Peyer's patch (tissue), 4 donors: ENCODE measurements at regions not wholly inside any gene's neighbourhood (a gene's known extent, or its start where the extent isn't known, plus 50 kb on each side); places are given as distances from the start of the nearest gene placed in this dataset.
A peak's percentile ranks its signal among the peaks of the same experiment; 100 is the strongest.

Experiments used
- DNase-seq, 3 donors: peaks; one replicate each; pipeline ENCODE4 v3.0.0-alpha.2; 2017 to 2019
- H3K27ac ChIP-seq, 4 donors: fragments of 200-600 bp; sonication (generic); one replicate each; pipeline ENCODE4 v1.5.1; 2016 to 2019
- H3K27me3 ChIP-seq, 2 donors: fragments of 200-600 bp; sonication (generic); one replicate each; pipeline ENCODE4 v1.5.1; 2019
- H3K36me3 ChIP-seq, 3 donors: fragments of 200-600 bp; sonication (generic); one replicate each; pipeline ENCODE4 v1.5.1; 2016 to 2019
- H3K4me1 ChIP-seq, 4 donors: fragments of 200-600 bp; sonication (generic); one replicate each; pipeline ENCODE4 v1.5.1; 2016 to 2019
- H3K4me3 ChIP-seq, 4 donors: fragments of 200-600 bp; sonication (generic); 1 replicate in 3 of 4; 2 replicates in 1 of 4; pipeline ENCODE4 v1.5.1; 2016 to 2019; ENCODE audit warnings: mild to moderate bottlenecking in 1 of 4
- H3K9me3 ChIP-seq, 4 donors: fragments of 200-600 bp; sonication (generic); one replicate each; pipeline ENCODE4 v1.5.1; 2016 to 2019; ENCODE audit warnings: mild to moderate bottlenecking in 1 of 4
- CTCF ChIP-seq, 6 experiments: fragments of 450-650 bp in 4 of 6; fragments of 200-600 bp in 2 of 6; sonication (generic) in 1 of 6; IDR thresholded peaks; one replicate each; pipeline ENCODE4 v1.5.1; 2017 to 2019; ENCODE audit warnings: antibody characterized with exemption in 6 of 6, mild to moderate bottlenecking in 3 of 6, moderate library complexity in 1 of 6
- POLR2A ChIP-seq, 2 donors: fragments of 450-650 bp; IDR thresholded peaks; one replicate each; pipeline ENCODE4 v1.5.1; 2017; ENCODE audit warnings: antibody characterized with exemption in 2 of 2, mild to moderate bottlenecking in 2 of 2, moderate library complexity in 2 of 2

GRCh38 chr13:75222031-75222430 lies 259.9 kb downstream of the TBC1D4 start:
- TF ChIP-seq POLR2A (IDR thresholded peaks at IDR 0.05) (no peak), CTCF (IDR thresholded peaks at IDR 0.05) (no peak)
- H3K36me3 ChIP-seq = no peaks in the 10 kb centered on the region

GRCh38 chr13:75220861-75221260 lies 261.1 kb downstream of the TBC1D4 start:
- Histone ChIP-seq H3K36me3 (no peaks in the 10 kb centered on the region), H3K27ac (no peak overlapping the region), H3K4me3 (no peak overlapping the region), H3K4me1 (no peaks in the 10 kb centered on the region), H3K9me3 (no peaks in the 10 kb centered on the region), H3K27me3 (no peaks in the 10 kb centered on the region)
- DNase-seq = no peak
- TF ChIP-seq POLR2A (IDR thresholded peaks at IDR 0.05) (no peak), CTCF (IDR thresholded peaks at IDR 0.05) (no peak)

More at GRCh38 chr13:75222031-75222430, 259.9 kb downstream of the TBC1D4 start:
- H3K27me3 ChIP-seq = no peaks in the 10 kb centered on the region
- no peak overlapping the region for H3K27ac ChIP-seq
- no peak for DNase-seq
- H3K4me3 ChIP-seq = no peak overlapping the region
- no peaks in the 10 kb centered on the region for H3K9me3 ChIP-seq
- no peaks in the 10 kb centered on the region for H3K4me1 ChIP-seq

DNA sequence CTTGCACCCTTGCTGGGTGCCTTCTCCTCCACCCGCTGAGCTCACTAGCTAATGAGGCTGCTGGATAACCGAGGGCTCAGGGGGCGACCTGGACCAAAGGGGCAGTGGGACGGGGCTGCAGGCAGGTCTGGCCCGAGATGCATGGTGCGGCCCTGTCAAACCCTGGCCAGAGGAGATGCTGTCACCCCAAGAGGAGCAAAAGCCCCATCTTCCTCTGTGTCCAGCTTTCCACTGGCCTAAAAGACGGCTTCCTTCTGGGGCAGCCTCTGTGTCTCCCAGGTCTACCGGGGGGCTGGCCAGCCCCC lies 261.8 kb downstream of the TBC1D4 start:
- Histone ChIP-seq H3K36me3 (no peaks in the 10 kb centered on the region), H3K4me3 (no peak overlapping the region), H3K27me3 (no peaks in the 10 kb centered on the region), H3K9me3 (no peaks in the 10 kb centered on the region), H3K27ac (no peak overlapping the region), H3K4me1 (no peaks in the 10 kb centered on the region)
- DNase-seq = no peak
- no peak for TF ChIP-seq POLR2A (IDR thresholded peaks at IDR 0.05)
- TF ChIP-seq CTCF (IDR thresholded peaks at IDR 0.05) = no peak

DNA sequence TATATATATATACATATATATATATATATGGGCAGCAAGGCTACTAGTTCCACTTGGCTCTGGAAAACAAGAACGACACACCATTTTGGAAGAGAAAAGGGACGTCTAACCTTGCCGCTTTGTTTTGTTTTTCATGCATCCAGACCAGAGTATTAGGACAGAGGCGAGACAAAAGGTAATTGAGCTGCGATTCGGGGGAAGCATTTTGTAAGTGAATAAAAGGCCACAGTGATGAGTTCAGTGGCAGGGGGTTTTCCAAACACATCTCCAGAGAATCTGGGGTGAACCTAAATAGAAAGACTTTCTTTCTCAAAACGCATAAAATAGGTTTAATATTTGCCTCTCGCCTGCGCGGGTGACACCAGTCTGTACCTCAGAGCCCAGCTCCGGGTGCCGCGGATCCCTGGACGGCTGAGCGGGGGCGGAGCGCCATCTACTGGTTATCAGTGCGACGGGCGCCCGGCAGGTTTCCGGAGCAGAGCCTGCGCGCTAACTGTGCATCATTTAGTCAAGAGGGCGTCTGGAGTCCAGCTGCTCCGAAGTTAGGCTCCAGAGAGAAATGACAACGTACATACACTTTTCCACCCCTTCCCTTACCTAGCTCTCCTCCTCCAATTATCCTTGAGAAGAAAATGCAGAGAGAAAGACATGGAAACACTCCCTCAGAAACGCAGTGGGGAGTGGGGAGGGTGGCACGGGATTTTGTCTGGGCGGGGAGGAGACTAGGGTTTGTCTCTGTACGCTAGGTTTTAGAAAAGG lies 262.3 kb downstream of the TBC1D4 start:
- peak; percentile 55 to 80 (median 78) for DNase-seq
- no peaks in the 10 kb centered on the region for H3K27me3 ChIP-seq
- H3K36me3 ChIP-seq = no peaks in the 10 kb centered on the region
- TF ChIP-seq CTCF (IDR thresholded peaks at IDR 0.05) = peak; percentile 54 to 92 (median 80)
- TF ChIP-seq POLR2A (IDR thresholded peaks at IDR 0.05) = no peak
- peak overlapping the region in 1 of 4 donors; percentile 23 for H3K4me3 ChIP-seq
- no peaks in the 10 kb centered on the region for H3K9me3 ChIP-seq
- no peak overlapping the region for H3K27ac ChIP-seq
- H3K4me1 ChIP-seq = no peaks in the 10 kb centered on the region

GRCh38 chr13:75217949-75218348 lies 264.0 kb downstream of the TBC1D4 start:
- H3K27ac ChIP-seq = no peak overlapping the region
- no peaks in the 10 kb centered on the region for H3K27me3 ChIP-seq
- H3K9me3 ChIP-seq = no peaks in the 10 kb centered on the region
- no peak for TF ChIP-seq CTCF (IDR thresholded peaks at IDR 0.05)
- no peaks in the 10 kb centered on the region for H3K4me1 ChIP-seq
- no peaks in the 10 kb centered on the region for H3K36me3 ChIP-seq
- DNase-seq = no peak
- H3K4me3 ChIP-seq = no peak overlapping the region

- Histone ChIP-seq H3K27me3 (no peaks in the 10 kb centered on the region), H3K9me3 (no peaks in the 10 kb centered on the region), H3K36me3 (no peaks in the 10 kb centered on the region), H3K27ac (no peak overlapping the region), H3K4me1 (no peaks in the 10 kb centered on the region), H3K4me3 (no peak overlapping the region)
- TF ChIP-seq POLR2A (IDR thresholded peaks at IDR 0.05) (no peak), CTCF (IDR thresholded peaks at IDR 0.05) (no peak)
- no peak for DNase-seq
Measured at GRCh38 chr13:75216038-75216437, 265.9 kb downstream of the TBC1D4 start.
